ENCODE measurements at regions not wholly inside any gene's neighbourhood (a gene's known extent, or its start where the extent isn't known, plus 50 kb on each side); places are given as distances from the start of the nearest gene placed in this dataset.
"Not testable (repeated sequence)": the region's sequence is repeated elsewhere in the genome, so short reads cannot be mapped to it uniquely, and the experiment has no call there.

- no peak for DNase-seq (ENCODE audit: low read depth in 2 of 2)
These were observed 149.9 kb upstream of the TCF4 start for GRCh38 chr18:55737781-55738468.

DNA sequence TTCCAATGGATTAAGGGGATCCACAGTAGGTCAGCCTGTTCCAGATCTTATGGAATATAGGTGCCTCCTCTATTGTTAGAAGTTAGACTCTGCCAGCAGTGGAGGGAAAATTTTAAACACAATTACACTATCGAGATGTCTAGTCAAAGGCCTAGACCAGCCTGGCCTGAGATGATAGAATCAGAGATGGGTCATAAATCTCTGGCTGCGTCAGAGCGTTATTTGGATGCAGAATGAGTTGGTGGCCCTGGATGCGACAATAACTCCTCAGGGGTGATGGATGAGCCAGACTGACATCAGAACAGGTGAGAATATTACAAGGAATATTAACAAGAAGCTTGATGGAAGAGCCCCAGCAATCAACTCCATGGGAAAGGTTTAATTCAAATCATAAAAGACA is 149.3 kb upstream of the TCF4 start:
- no peak for DNase-seq (ENCODE audit: low read depth in 2 of 2)

DNA sequence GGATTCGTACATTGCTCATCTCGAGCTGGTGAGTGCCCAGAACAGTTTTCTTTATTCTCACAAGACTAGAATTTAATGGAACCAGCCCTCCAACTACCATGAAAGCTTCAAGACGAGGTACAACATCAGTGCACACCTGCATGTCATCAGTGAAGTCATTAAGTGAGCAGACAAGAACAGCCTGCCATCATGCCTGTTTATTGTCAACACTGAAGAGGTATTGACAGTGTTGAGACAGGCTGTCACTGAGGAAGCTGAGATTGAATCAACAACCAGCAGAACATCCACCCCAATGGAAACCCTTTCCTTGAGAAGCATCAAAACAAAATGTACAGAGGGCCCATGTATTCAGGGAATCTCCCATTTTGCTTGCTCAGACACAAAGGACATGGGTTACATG is 148.0 kb upstream of the TCF4 start:
- no peak for DNase-seq (ENCODE audit: low read depth in 2 of 2)

DNA sequence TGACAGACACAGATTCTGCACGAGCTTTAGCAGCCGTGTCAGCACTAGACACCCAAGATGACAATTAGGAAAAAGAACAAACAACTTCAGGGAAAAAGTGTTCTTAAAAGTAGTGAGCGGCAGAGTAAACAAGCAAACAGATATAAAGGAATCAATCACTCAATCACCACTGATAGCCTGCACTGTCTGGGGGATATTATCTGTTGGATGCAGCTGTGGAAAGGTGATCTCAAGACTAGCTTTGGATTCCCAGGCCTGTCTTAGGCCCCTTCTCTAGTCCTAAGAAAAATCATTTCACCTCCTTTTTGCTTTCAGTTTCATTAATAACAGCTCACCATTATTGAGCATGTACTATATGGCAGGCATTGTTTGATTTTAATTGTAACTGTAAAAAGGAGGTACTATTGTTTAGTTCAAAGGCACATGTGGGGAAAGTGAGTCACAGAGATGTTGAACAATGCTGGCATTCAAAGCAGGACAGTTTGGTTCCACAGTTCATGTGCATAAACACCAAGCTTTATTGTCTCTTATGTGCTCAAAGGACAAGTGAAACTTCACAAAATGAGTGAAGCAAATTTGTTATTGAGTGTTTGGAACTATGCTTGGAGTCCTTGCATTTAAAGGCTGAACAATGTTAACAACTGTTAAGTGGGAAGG is 147.3 kb upstream of the TCF4 start:
- no peak for DNase-seq (ENCODE audit: low read depth in 2 of 2)

GRCh38 chr18:55732227-55733106 is 144.5 kb upstream of the TCF4 start:
- no peak for DNase-seq (ENCODE audit: low read depth in 2 of 2)

- DNase-seq (ENCODE audit: low read depth in 2 of 2), result no peak
These were observed 143.6 kb upstream of the TCF4 start for GRCh38 chr18:55731594-55732042.

DNA sequence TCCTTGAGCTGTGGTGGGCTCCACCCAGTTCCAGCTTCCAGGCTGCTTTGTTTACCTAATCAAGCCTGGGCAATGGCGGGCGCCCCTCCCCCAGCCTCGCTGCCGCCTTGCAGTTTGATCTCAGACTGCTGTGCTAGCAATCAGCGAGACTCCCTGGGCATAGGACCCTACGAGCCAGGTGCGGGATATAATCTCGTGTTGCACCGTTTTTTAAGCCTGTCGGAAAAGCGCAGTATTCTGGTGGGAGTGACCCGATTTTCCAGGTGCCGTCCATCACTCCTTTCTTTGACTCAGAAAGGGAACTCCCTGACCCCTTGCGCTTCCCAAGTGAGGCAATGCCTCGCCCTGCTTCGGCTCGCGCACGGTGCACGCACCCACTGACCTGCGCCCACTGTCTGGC is 133.0 kb upstream of the TCF4 start:
- DNase-seq (ENCODE audit: low read depth in 2 of 2), result not testable (repeated sequence)

DNA sequence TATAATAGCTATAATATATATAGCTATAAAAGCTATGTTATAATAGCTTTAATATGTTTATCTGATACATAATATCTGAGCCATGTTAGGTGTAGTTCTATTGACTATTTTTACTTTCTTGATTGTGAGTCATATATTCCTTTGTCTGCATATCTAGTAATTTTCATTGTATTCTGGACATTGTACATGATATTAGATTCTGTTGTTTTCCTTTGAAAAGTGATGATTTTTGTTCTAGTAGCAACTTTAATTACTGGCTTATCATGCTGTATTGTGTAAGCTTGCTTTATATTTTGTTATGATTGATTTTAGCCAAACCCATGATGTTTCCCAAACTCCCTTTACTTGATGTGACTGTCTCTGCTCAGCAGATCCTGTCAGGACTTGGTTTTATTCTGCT is 125.7 kb upstream of the TCF4 start:
- DNase-seq (ENCODE audit: low read depth in 2 of 2), result no peak

- DNase-seq (ENCODE audit: low read depth in 2 of 2), result no peak
These were observed 118.9 kb upstream of the TCF4 start for GRCh38 chr18:55706898-55707297.

DNA sequence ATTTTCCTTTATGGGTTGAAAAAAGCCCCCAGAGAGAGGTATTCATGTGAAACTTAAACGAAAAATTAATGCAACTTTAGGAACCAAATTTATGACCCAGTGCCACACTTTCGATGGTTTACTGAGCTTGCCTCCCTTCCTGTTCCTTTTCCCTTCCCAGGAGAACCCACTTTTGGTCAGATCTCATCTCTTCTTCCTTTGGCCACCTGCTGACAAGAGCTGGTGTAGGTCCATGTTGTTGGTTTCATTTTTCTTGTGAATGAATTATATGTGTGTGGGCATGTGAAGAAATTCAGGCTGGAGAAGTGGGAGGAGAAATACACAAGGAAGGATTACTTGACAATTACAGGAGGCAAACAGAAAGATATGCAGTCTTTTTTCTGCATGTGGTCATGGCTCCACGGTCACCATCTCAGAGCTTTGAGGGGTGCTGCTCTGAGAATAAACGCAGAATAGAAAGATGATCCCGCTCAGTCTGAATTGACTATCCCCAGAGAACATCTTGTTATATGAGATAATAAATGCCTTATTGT is 111.3 kb upstream of the TCF4 start:
- DNase-seq (ENCODE audit: low read depth in 2 of 2), result no peak

DNA sequence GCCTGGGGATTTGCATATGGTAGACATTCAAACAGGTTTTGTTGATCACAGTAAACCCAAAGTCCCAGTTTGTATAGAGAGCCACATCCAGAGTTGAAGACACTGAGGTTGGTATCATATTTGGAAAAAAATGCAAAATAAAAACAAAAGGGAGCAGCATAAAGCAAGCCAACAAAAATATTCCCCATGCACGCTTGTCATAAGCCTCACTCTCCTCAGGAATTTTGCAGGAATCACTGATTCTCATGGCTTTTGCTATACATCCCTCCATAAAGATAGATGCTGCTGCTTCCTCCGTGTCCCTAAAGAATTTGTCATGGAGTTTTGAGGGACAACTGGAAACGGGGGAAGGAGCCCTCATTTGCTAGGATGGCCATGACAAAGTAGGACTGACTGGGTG is 108.8 kb upstream of the TCF4 start:
- DNase-seq (ENCODE audit: low read depth in 2 of 2), result no peak

GRCh38 chr18:55695091-55695490 is 107.1 kb upstream of the TCF4 start:
- DNase-seq (ENCODE audit: low read depth in 2 of 2), result no peak

GRCh38 chr18:55694291-55694690 is 106.3 kb upstream of the TCF4 start:
- no peak for DNase-seq (ENCODE audit: low read depth in 2 of 2)

- DNase-seq (ENCODE audit: low read depth in 2 of 2), result no peak
These were observed 100.0 kb upstream of the TCF4 start for GRCh38 chr18:55688030-55688429.

DNA sequence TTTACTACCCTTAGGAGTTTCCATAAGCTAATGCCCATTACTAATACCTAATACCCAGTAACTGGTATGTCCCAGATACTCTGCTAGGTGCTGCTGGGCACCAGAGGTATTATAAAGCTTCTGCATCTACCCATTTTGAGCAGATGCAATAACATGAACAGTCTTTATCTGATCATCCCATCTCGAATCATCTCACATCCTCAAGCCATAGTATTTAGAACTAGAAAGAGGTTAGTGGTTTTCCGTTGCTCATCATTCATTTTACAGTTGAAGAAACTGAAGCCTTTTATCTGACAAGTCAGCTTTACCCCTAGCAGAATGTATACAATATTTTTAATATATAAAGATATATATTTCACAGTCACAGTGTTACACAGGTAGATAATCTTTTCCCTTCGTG is 99.1 kb upstream of the TCF4 start:
- DNase-seq (ENCODE audit: low read depth in 2 of 2), result no peak

DNA sequence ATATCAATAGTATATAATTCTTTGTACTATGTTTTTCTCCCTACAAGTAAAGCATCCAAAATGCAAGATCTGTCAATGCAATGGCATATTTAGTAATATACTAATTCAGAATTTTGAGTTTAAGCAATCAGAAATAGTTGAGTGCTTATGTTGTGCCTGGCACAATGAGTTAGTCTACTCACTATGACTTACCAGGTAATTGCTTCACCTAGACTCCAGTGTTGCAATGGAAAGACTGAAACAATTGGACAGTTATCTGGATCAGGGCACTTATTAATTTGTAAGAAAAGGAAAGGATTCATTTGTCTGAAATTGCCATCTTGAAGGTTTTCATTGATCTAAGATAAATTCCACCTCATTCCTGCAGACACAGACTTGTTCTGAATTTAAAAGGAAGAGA is 97.6 kb upstream of the TCF4 start:
- no peak for DNase-seq (ENCODE audit: low read depth in 2 of 2)

- DNase-seq (ENCODE audit: low read depth in 2 of 2), result no peak
These were observed 84.8 kb upstream of the TCF4 start for GRCh38 chr18:55672574-55673361.

DNA sequence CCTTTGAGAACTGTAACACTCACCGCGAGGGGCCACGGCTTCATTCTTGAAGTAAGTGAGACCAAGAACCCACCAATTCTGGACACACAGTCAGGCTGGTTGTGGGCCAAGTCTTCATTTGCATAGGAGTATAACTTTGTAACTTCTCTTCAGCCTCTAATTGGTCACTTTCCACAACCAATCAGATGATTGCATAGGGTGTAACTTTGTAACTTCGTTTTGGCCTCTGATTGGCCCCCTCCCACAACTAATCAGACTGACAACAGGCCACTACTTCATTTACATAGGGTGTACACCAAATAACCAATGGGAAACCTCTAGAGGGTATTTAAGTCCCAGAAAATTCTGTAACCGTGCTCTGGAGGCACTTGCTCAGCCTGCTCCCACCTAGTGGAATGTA is 77.5 kb upstream of the TCF4 start:
- DNase-seq (ENCODE audit: low read depth in 2 of 2), result no peak

DNA sequence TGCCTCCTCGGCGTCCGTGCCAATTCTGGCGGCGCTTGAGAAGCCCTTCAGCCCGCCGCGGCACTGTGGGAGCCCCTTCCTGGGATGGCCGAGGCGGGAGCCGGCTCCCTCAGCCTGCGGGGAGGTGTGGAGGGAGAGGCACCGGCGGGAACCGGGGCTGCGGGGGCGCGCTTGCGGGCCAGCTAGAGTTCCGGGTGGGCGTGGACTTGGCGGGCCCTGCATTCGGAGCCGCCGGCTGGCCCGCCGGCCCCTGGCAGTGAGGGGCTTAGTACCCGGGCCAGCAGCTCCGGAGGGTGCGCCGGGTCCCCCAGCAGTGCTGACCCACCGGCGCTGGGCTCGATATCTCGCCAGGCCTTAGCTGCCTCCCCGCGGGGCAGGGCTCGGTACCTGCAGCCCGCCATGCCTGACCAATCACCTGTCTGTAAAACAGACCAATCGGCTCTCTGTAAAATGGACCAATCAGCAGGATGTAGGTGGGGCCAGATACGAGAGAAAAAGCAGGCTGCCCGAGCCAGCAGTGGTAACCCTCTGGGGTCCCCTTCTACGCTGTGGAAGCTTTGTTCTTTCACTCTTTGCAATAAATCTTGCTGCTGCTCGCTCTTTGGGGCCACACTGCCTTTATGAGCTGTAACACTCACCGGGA is 76.9 kb upstream of the TCF4 start:
- not testable (repeated sequence) for DNase-seq (ENCODE audit: low read depth in 2 of 2)

DNA sequence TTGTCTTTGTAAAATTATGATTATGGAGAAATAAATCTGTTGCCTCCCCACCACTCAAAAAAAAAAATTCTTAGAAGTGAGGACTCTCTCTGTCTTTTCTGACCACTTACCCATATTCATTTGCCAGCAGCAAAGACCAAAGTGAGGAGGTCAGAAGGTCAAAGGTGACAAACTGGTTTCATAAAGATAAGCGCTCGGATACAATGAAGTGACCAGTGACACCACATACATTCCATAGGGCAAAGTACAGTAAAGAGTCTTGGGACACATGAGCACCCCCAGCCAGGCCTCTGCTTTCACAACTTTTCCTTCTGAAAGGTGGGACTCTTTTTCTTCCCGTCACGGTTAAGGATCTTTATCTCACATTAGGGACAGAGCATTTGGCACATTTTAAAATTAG is 75.9 kb upstream of the TCF4 start:
- DNase-seq (ENCODE audit: low read depth in 2 of 2), result no peak

- DNase-seq (ENCODE audit: low read depth in 2 of 2), result no peak
These were observed 70.6 kb upstream of the TCF4 start for GRCh38 chr18:55658598-55658997.

All from stimulated activated CD8-positive, alpha-beta memory T cell treated with anti-CD3 and anti-CD28 coated beads, Interleukin-15, amount 100 ng/mL, for 48 hours (primary cell).